Activated T-cell treated with anti-CD3 and anti-CD28 coated beads, Interleukin-2, amount 50 U/mL, for 24 hours (primary cell): ENCODE measurements at regions not wholly inside any gene's neighbourhood (a gene's known extent, or its start where the extent isn't known, plus 50 kb on each side); places are given as distances from the start of the nearest gene placed in this dataset.

Experiments
- DNase-seq: peaks from one replicate; pipeline ENCODE4 v3.0.0-alpha.2; 2020
- H3K27ac Mint-ChIP-seq: 2 replicates; pipeline ENCODE4 v1.8.0; 2020; ENCODE audit warnings: mild to moderate bottlenecking, mixed read lengths
- H3K27me3 Mint-ChIP-seq: 2 replicates; pipeline ENCODE4 v1.8.0; 2020; ENCODE audit warnings: mixed read lengths
- H3K36me3 Mint-ChIP-seq: 2 replicates; pipeline ENCODE4 v1.8.0; 2020; ENCODE audit warnings: low read depth, mixed read lengths
- H3K4me1 Mint-ChIP-seq: 2 replicates; pipeline ENCODE4 v1.8.0; 2020; ENCODE audit warnings: low read depth, mixed read lengths
- H3K4me3 Mint-ChIP-seq: 2 replicates; pipeline ENCODE4 v1.8.0; 2020; ENCODE audit warnings: mild to moderate bottlenecking, moderate library complexity, mixed read lengths
- H3K9me3 Mint-ChIP-seq: 2 replicates; pipeline ENCODE4 v1.8.0; 2020; ENCODE audit warnings: mixed read lengths

DNA sequence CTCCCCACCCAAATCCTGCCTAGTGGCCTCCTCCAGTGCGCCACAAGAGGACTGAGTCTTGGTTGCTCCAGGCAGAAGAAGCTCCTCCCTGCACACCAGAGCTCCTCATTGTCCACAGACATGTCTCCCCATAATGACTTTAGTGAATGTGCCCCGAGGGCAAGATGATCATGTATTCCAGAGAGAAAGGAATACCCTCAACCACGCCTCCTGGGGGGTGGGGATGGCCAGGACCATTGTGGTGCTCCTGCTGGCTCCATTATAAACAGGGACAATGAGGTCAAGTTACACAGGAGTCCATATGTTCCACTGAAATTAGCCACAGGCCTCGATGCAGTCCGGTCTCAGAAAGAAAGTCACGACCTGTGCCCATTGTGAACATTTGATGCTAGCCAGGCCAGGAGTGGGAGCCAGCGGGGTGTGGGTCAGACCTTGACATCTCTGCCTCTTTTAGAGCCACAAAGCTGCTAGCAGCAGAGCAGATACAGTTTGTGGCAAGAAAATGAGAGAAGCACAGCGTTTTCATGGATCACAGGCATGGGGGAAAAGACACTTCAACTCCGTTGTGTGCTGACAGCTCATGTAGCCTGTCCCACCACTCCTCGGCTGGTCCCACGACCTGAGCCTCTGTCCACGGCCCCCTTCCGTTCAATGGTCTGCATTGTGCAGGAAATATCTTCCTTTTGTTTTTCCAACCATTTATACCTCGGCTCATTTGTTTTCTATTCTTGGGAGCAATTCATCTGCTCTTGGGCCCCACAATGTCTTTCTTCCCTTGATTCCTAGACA, 70.7 kb upstream of the FZD7 start:
- H3K4me1 Mint-ChIP-seq = peaks cover 7% of the 10 kb centered on the region
- H3K27ac Mint-ChIP-seq = no peak overlapping the region
- H3K9me3 Mint-ChIP-seq = no peaks in the 10 kb centered on the region
- H3K36me3 Mint-ChIP-seq = no peaks in the 10 kb centered on the region
- H3K4me3 Mint-ChIP-seq = no peak overlapping the region
- DNase-seq = no peak
- H3K27me3 Mint-ChIP-seq = no peaks in the 10 kb centered on the region

DNA sequence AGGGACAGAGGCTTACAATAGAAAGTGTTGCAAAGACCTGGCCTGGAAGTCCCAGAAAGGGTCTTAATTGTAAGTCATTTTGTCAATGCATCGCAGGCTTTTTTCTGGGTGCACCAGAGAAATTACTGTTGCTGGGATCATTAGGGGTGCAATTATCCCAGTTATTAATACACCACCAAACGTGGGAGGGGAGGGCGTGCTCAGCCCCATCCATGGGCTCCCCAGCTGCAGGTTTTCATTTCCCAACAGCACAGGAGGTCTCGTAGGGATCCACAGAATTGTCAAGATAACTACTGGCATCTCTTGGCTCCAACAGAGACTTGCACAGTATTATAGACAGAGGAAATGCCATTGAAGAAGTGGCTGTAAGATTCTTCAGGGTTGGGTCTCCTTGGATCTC, 69.6 kb upstream of the FZD7 start:
- no peaks in the 10 kb centered on the region for H3K36me3 Mint-ChIP-seq
- DNase-seq = no peak
- no peaks in the 10 kb centered on the region for H3K27me3 Mint-ChIP-seq
- H3K9me3 Mint-ChIP-seq = no peaks in the 10 kb centered on the region
- H3K4me1 Mint-ChIP-seq = peaks cover 7% of the 10 kb centered on the region
- H3K4me3 Mint-ChIP-seq = no peak overlapping the region
- peak overlapping the region; percentile 83 for H3K27ac Mint-ChIP-seq

DNA sequence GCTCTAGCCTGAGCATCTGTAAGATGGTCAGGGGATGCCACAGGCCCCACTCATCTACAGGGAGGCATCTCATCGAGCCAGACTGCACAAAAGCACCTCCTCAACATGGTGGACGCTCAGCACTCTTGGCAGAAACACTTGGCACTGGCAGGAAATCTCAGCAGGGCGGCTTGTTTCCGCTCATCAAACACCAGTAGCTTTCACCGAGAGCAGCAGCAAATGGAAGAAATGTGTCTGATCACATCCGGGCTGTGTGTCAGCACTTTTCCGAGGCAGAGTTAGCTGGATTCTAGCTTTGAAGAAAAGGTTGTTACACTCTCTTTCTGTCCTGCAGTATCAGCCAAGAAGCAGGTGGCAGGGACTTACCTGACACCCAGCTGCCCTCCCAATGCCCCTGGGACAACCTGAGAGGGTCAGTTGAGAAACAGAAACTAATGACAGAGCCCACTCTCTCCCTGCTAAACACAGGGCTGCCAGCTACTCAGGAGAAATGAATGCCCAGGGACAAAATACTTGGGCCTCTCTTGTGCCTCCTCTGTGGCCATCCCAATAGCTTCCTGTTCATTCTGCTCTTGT, 68.9 kb upstream of the FZD7 start:
- no peaks in the 10 kb centered on the region for H3K27me3 Mint-ChIP-seq
- H3K4me1 Mint-ChIP-seq = peaks cover 7% of the 10 kb centered on the region
- H3K9me3 Mint-ChIP-seq = no peaks in the 10 kb centered on the region
- H3K4me3 Mint-ChIP-seq = no peak overlapping the region
- H3K27ac Mint-ChIP-seq = peak overlapping the region; percentile 83
- no peaks in the 10 kb centered on the region for H3K36me3 Mint-ChIP-seq
- DNase-seq = peak; percentile 45

DNA sequence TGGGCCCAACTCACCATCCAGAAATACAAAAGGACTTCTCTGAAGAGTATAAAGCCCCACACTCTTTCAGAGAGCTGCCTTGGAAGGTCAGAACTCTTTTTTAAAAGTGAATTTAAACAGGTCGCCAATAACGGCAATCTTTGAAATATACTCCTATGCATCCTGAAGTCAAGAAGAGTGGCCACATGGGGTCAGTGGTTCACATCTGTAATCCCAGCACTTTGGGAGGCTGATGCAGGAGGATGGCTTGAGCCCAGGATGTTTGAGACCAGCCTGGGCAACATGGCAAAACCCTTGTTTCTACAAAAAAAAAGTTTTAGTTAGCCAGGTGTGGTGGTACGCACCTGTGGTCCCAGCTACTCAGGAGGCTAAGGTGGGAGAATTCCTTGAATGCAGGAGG, 68.1 kb upstream of the FZD7 start:
- Mint-ChIP-seq H3K27me3 (no peaks in the 10 kb centered on the region), H3K27ac (no peak overlapping the region), H3K4me3 (no peak overlapping the region), H3K9me3 (no peaks in the 10 kb centered on the region), H3K4me1 (peaks cover 7% of the 10 kb centered on the region), H3K36me3 (no peaks in the 10 kb centered on the region)
- DNase-seq = no peak

DNA sequence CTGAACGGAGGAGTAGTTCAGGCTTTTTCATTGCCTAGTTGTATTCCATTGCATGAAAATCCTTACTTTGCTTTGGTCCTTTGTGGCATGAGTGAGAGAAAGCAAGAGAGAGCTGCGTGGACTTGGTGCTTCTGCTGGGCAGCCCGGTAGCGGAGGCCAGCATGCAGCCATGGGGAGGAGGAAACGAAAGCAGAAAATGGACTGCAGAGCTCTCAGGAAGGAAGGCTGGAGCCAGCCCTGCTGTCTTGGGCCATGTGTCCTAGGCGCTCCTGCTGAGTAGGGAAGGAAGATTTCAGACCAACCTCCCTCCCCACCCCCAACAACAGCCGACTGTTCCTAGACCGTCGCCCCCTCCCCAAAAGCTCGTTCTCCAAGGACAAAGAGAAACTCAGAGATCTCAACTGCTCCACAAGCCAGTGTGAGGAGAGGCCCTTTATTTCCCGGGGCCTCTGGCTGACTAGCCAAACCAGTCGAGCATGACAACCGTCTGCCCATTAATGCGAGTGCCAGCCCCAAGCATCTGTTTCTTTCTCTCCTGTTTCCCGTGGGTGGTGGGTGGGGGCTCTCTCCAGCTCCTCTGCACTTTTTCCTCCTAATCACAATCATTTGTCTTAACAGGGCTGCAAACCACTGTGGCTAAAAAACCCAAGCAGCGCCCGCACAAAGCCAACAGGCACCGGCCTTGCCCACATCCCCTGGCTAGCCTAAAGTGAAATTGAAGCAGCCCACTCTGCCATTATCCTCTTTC, 66.8 kb upstream of the FZD7 start:
- Mint-ChIP-seq H3K27ac (no peak overlapping the region), H3K36me3 (no peaks in the 10 kb centered on the region), H3K27me3 (no peaks in the 10 kb centered on the region), H3K4me1 (peaks cover 7% of the 10 kb centered on the region), H3K4me3 (no peak overlapping the region), H3K9me3 (no peaks in the 10 kb centered on the region)
- DNase-seq = no peak

DNA sequence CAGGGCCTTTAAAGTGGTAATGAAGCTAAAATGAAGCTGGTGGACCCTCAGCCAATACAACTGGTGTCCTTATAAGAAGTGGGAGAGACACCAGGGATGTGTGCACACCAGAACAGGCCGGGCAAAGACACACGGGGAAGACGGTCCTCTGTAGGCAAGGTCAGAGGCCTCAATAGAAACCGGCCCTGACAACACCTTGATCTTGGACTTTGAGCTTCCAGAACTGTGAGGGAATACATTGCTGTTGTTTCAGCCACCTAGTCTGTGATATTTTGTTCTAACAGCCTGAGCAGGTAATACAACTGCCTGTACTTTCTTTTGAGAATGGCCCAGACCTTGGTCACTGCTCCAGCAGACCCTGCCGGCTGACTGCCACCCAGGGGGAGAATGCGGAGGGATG, 65.6 kb upstream of the FZD7 start:
- Mint-ChIP-seq H3K4me1 (peaks cover 7% of the 10 kb centered on the region), H3K27me3 (peaks cover 6% of the 10 kb centered on the region), H3K36me3 (no peaks in the 10 kb centered on the region), H3K9me3 (no peaks in the 10 kb centered on the region), H3K4me3 (no peak overlapping the region), H3K27ac (no peak overlapping the region)
- no peak for DNase-seq

DNA sequence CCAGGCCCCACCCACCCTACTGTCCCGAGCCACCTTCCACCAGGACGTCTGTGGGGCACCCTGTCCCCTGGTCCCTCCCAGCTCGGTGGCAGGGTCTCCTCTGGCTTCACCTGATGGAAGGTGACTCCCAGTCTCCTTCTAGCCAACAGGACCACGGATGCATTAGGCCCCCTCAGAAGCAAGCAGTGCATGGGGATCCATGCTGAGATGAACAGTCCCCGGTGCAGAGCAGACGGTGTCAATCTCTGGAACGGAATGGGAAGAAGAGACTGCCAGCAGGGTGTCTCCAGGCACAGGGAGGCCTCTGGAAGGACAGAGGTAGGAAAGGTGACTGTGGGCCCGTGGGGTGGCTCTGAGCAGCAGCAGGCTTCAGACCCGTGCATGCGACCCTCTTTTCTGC, 65.2 kb upstream of the FZD7 start:
- H3K36me3 Mint-ChIP-seq = no peaks in the 10 kb centered on the region
- H3K27me3 Mint-ChIP-seq = peaks cover 6% of the 10 kb centered on the region
- peaks cover 7% of the 10 kb centered on the region for H3K4me1 Mint-ChIP-seq
- H3K4me3 Mint-ChIP-seq = no peak overlapping the region
- no peaks in the 10 kb centered on the region for H3K9me3 Mint-ChIP-seq
- DNase-seq = no peak
- no peak overlapping the region for H3K27ac Mint-ChIP-seq

DNA sequence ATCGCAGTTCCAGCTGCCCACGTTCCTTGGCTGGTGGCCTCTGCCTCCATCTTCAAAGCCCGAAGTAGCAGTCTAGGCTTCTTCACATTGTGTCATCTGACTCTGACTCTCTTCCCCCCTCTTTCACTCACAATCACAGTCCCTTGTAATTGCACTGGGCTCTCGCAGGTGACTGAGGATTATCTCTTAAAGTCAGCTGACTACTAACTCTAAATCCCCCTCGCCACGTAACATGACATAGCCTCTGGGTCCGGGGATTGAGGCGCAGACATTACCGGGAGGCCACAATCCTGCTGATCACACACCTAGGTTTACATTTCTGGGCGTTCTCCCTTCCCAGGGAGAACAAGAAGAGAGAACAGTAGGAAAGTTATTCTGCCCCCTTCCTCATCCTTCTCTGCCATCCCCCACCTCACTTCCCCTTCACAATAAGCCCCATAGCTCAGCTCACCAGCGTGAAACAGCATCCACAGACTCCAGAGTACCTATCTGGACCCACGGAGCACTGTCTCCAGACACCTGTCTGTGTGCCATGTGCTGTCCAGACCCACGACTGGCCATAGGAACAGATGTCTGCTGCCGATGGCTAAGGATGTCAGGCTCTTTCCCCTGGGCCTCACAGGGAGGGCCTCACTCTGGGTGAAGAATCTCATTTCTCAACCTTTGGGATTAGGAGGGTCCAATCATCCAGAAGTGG, 64.3 kb upstream of the FZD7 start:
- Mint-ChIP-seq H3K4me1 (peaks cover 5% of the 10 kb centered on the region), H3K9me3 (no peaks in the 10 kb centered on the region), H3K4me3 (no peak overlapping the region), H3K27me3 (peaks cover 6% of the 10 kb centered on the region), H3K27ac (no peak overlapping the region), H3K36me3 (no peaks in the 10 kb centered on the region)
- no peak for DNase-seq

DNA sequence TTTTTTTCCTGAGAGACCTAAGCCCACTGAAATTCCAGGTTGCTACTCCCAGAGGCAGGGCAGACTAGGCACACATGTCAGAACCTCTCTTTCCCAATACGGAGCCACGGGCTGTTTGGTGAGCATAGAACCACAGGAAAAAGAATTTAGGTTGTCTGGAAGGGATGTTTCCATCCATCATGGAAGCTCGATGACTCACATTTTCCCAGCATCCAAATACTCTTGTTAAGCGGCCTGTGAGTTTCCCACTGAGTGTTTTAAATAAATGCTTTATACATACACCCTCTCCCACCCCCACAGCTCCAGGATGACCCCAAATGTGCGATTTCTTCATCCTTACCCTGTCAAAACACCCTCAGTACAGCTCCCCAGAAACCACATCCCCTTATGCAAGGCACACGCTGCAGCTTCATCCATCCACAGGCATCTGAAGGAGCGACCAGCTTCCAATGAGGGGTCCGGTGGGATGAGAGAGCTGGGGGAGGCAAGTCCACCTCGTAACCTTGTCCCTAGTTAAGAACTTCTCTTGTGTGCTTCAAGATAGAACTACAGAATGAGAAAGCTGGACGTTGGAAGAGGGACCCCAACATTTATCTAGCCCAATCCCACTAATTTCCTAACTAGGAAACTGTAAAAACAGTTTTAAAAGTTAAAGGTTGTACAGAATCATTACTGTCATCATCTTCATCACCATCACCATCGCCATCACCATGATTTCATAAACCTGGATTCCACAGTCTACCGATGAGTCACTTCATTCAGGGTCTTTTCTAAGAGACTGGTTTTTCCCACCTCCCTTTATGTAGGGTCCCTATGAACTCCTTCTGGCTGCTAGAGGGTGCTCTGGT, 63.5 kb upstream of the FZD7 start:
- peaks cover 6% of the 10 kb centered on the region for H3K27me3 Mint-ChIP-seq
- H3K27ac Mint-ChIP-seq = no peak overlapping the region
- no peaks in the 10 kb centered on the region for H3K36me3 Mint-ChIP-seq
- H3K9me3 Mint-ChIP-seq = no peaks in the 10 kb centered on the region
- H3K4me1 Mint-ChIP-seq = no peaks in the 10 kb centered on the region
- H3K4me3 Mint-ChIP-seq = no peak overlapping the region
- no peak for DNase-seq

DNA sequence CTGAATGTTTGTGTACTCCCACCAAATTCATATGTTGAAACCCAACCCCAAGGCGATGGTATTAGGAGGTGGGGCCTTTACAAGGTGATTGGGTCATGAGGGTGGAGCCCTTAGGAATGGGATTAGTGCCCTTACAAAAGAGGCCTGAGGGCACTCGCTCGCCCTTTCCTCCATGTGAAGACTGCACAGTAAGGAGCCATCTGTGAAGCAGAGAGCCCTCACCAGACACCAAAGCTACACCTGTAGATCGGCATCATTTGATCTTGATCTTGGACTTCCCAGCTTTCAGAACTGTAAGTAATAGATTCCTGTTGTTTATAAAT, 62.9 kb upstream of the FZD7 start:
- H3K4me1 Mint-ChIP-seq = no peaks in the 10 kb centered on the region
- peaks cover 6% of the 10 kb centered on the region for H3K27me3 Mint-ChIP-seq
- no peaks in the 10 kb centered on the region for H3K36me3 Mint-ChIP-seq
- no peaks in the 10 kb centered on the region for H3K9me3 Mint-ChIP-seq
- no peak overlapping the region for H3K27ac Mint-ChIP-seq
- DNase-seq = no peak
- H3K4me3 Mint-ChIP-seq = no peak overlapping the region

DNA sequence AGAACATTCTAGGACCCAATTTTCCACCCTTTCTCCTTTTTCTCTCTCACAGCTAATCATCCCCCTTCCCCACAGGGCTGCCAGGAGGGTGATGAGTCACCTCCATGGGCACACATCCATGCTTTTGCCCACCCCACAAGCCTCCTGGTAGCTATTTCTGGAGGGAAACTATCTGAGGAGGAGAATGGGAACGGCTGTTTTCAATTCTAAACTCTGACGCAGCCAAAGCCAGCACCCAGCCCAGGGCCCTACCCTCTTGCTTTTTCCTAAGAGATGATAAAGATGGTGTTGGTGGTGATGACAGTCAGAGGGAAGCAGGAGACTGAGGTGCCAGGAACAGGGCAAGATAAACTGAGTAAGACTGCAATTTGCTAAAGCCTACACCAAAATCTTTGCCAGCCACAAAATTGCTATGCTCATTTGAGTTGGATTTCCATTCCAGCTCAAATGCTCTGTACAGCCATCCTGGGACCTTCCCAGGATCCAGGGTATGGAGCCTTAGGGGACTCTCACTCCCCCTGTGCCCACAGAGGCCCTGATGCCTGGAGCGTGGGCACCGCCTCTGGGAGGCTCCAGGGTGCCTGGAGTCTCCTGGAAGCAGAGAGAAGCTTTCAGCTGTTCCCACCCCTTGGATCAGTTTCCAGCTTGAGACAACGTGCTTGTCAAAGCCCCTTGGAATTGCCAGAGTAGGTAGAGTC, 62.0 kb upstream of the FZD7 start:
- no peak overlapping the region for H3K4me3 Mint-ChIP-seq
- H3K27me3 Mint-ChIP-seq = peaks cover 6% of the 10 kb centered on the region
- H3K9me3 Mint-ChIP-seq = no peaks in the 10 kb centered on the region
- no peak for DNase-seq
- H3K4me1 Mint-ChIP-seq = no peaks in the 10 kb centered on the region
- H3K27ac Mint-ChIP-seq = no peak overlapping the region
- H3K36me3 Mint-ChIP-seq = no peaks in the 10 kb centered on the region

DNA sequence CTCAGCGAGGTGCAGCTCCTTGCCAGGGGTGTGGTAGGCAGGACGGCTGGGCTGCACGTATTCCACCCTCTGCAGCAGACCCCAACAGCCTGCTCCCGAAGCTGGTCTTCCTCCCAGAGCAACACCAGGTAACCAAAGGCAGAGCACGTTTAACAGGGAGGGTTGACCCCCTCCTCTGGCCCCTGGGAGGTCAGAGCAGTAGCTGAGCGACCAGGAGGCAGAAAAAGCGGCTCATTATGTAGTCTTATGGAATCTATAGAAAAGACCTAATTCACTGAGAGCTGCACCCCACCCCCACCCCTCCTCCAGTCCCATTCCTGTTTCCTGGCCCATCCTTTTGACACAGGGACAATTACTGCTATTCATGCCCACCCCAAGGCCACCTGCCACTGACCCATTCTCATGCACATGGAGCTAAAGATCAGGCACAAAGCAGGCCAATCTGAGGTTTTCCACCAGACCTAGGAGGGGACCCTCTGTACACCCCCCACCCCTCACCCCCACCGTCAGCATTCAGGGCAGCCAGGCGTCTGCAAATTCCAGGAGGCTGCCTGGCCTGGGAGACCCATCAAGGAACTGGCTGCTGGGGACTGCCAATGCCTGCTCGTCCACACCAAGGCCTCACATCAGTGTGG, 60.9 kb upstream of the FZD7 start:
- no peak for DNase-seq
- Mint-ChIP-seq H3K4me3 (no peak overlapping the region), H3K4me1 (no peaks in the 10 kb centered on the region), H3K27me3 (peaks cover 9% of the 10 kb centered on the region), H3K9me3 (no peaks in the 10 kb centered on the region), H3K36me3 (no peaks in the 10 kb centered on the region), H3K27ac (no peak overlapping the region)

DNA sequence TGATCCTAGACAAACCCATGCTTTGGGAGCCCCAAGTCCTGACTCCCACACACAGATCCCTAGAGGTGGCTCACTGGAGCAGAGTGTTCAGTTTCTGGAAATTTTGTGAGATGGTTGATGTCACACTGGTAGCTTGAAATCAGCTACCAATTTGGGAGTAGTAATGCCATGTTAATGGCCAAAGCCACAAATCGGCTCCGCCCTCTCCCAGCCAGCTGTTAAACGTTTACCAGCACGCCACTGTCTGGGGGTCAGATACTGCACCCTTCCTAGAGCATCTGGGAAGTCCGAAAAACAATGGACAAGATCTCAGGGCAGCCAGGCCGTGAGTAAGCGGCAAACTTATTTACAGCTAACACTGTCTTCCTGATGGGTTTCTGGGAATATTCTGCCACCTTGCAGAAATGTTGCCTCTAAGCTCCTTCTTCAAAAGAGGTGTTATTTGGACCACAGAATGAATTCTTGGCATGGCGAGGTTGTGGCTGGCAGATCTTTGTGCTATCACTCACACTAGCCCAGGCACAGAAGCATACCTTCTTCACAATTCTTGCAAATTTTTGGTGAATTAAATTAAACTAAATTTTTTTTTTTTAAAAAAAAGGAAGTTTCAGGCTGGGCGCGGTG, 60.2 kb upstream of the FZD7 start:
- no peaks in the 10 kb centered on the region for H3K36me3 Mint-ChIP-seq
- no peaks in the 10 kb centered on the region for H3K4me1 Mint-ChIP-seq
- H3K27me3 Mint-ChIP-seq = peaks cover 11% of the 10 kb centered on the region
- H3K4me3 Mint-ChIP-seq = no peak overlapping the region
- no peak overlapping the region for H3K27ac Mint-ChIP-seq
- no peak for DNase-seq
- H3K9me3 Mint-ChIP-seq = no peaks in the 10 kb centered on the region
